ENCODE measurements at regions not wholly inside any gene's neighbourhood (a gene's known extent, or its start where the extent isn't known, plus 50 kb on each side); places are given as distances from the start of the nearest gene placed in this dataset.
"Not testable (repeated sequence)": the region's sequence is repeated elsewhere in the genome, so short reads cannot be mapped to it uniquely, and the experiment has no call there.

DNA sequence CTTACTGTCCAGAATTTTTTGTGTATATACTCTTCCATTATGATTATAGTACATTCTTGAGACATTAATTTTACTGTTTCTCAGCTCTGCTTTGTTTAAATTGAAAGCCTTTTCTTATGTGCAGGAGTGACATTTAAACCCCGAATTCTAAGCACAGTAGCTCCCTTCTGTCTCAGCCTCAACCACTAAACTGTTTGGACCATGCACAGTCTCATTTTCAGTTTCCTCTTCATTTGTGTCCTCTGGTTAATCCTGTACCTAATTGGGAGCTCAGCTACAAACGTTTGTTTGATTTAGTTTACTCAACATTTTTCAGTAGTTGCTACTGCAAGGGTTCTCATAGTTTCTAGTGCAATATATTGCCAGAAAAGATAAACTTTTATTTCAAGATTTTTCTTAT is 206.3 kb downstream of the SLITRK5 start:
- DNase-seq (ENCODE audit: low read depth), result no peak

DNA sequence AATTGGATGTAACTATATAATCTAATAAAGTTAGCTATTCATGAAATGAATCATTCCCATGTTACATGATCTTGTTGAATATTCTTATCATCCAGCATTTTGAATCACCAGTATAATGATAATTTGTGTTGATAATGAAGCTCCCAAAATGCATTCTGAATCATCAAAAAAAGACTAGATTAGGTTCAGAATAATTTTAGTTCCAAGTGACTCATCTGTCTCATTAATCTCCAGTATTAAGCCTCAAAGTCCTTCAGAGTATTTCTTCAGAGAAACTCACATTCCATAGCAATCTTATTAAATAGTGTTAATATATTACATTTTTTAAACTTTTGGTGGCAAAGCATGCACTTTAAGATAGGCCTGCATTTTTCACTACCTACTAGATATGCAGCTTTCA is 207.5 kb downstream of the SLITRK5 start:
- DNase-seq (ENCODE audit: low read depth), result no peak

DNA sequence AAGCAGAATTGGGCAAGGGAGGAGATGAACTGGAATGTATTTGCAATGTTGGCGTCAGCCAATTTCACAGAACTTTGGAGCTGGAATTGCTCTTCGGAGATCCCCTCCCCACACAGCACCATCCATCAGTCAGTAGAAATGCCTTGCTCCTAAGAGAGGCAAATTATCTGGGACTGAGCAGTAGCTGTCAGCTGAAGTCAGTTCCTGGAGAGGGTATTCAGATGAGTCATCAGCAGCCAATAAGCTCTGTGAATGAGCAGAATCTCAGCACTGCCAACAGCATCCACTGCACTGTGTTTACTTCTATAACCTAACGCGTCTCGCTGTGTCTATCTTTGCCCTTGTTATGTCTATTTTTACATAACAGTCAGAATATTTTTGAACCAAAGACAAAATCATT is 213.7 kb downstream of the SLITRK5 start:
- DNase-seq (ENCODE audit: low read depth), result no peak

DNA sequence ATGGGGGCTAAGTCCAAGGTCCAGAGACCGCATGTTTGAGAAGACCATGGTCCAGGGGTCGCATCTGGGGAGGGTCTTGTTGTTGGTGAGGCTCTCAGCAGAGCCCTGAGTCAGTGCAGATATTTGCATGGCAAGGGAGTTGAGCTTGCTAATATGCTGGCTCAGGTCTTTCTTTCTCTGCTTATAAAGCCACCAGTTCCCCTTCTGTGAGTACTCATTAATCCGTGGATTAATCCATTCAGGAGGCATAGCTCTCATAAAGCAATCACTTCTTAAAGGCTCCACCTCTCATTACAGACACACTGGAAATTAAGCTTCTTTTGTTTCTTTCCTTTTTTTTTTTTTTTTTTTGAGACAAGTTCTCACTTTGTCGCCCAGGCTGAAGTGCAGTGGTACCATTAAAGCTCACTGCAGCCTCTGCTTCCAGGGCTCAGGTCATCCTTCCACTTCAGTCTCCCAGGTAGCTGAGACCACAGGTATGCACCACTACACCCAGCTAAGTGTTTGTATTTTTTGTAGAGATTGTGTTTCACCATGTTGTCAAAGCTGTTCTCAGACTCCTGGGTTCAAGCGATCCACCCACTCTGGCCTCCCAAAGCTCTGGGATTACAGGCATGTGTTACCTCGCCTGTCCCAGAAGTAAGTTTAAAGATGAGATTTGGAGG is 216.4 kb downstream of the SLITRK5 start:
- DNase-seq (ENCODE audit: low read depth), result no peak

DNA sequence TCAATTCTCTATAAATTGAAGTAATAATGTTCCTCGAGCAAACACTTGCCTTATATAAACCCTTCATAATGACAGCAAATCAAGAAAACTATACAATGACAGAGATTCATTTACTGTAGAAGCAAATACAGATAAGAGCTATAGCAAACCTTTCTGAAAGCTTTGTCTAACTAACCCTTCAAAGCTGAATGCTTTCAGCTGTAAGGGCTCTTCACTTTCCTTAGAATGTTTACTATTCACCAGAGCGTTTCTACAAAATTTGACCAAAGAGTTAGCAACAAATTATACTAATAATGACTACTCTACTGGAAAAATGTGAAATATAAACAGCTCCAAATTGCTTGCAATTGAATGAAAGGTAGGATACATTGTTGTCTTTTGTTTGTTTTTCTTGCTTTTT is 218.1 kb downstream of the SLITRK5 start:
- DNase-seq (ENCODE audit: low read depth), result no peak

DNA sequence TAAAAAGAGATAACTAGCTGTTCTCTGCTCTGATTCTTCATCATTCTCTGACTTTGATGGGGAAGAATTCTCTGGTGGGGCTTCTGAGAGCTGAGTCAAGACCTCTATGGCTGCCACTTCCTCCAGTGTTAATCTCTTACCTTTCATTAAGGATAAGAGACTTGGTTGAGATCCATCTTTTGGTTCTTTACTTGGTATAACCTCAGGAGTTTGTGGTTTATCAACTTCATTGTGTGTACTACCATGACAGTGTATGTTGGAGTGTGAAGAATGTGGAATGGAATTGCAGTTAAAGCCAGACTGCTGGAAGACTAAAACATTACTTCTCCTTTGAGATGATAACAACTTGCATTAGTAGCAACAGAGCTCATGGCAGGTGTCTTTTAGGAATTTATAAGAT is 222.0 kb downstream of the SLITRK5 start:
- DNase-seq (ENCODE audit: low read depth), result no peak

DNA sequence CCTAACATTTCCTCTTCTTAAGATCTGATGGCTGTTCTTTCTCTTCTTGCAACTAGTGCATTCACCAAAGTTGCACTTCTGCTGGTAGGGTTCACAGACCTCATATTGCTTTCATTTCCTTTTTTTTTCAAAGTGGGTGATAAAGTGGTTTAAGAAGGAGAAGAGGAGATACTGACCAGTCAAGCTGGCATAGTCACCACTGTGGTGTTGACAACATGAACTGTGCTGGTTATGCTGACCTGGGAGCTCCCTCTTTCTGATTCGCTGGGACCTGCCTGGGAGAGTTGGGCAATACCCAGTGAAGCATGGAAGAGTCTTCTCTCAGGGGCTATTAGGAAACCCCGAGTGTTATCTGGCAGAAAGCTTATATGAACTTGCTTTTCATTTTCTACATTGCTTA is 222.9 kb downstream of the SLITRK5 start:
- DNase-seq (ENCODE audit: low read depth), result no peak

DNA sequence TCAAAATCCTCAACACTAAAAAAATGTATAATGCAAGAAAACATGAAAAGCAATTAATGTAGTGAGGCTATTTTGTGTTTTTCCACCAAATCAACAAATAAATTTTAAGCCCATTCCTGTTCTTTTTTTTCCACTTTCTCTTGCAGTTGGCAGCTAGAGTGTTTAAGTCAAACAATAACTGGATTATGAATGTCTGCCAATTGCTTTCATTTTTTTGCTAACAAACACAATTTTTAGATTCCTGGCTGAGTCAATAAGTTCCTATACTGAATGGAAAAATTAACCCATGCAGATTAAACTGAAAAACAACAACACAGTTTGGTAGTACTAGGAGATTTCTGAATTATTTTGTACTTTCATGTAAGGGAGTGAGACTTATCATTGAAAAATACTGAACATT is 232.4 kb downstream of the SLITRK5 start:
- DNase-seq (ENCODE audit: low read depth), result no peak

DNA sequence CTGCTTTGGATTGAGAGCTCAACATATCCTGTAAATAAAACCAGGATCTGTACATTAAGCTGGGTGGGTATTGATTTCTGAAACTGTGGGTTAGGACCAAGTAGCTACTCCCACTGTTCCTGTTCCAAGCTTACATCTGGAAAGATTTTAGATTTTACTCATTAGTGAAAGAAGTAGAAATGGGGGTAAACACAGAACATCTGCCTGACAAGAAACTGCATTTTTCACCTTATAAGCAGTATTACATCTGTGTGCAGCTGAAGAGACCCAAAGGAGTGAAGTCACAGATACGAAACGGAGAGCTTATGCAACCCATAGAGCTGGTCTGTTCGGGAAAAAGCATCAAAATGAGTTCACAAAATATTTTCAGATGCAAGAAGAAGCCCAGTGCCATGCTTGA is 235.2 kb downstream of the SLITRK5 start:
- no peak for DNase-seq (ENCODE audit: low read depth)

DNA sequence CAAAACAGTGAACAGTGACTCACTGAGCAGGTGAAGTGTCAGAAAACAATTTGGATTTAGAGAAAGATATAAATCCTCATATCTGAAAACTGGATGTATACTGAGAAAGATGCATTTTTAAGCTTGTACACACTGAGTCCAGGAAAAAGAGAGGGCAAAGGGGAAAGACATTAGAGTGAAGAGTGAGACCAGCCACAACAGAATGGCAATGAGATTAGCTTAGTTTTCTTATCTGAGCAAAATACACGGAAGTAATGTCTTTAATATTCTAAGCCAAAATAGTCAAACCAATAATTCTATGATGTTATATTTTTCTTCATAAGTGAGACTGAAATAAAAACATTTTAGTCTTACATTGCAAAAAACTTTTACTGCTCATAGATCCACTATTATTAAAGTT is 236.0 kb downstream of the SLITRK5 start:
- DNase-seq (ENCODE audit: low read depth), result no peak

DNA sequence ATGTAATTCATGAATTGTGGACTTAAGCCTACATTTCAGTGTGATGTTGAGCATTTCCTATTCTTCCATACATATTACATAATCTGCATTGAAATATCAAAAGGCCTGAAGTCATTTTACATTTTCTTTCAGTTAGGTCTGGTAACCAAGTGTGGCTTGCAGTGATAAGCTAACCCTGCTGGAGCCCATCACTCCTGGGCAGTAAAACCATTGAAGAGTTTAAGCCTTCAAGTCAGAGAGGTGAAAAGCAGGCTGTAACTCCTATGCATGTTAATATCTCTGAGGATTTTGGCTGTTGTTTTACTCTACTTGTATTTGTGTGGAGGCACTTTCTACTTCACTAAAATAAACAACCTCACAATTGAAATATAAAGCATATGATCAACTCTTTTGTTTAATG is 248.8 kb downstream of the SLITRK5 start:
- no peak for DNase-seq (ENCODE audit: low read depth)

DNA sequence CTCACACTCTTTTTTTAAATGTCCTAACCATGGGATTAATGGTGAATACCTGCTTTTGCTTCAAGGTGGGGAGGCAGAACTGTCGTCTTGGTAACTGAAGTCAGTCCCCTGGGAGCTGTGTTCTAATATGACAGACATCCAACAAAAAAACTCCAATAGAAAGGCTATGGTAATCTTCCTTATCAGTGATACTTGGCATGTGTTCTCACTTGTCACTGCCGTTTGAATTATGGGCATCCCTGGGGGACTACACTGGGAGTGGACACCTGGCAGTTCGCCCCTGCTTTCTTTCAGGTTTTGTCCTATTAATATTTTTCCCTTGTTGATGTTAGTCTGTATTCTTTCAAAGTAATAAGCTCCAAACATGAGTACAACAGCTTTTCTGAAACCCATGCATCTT is 252.6 kb downstream of the SLITRK5 start:
- no peak for DNase-seq (ENCODE audit: low read depth)

DNA sequence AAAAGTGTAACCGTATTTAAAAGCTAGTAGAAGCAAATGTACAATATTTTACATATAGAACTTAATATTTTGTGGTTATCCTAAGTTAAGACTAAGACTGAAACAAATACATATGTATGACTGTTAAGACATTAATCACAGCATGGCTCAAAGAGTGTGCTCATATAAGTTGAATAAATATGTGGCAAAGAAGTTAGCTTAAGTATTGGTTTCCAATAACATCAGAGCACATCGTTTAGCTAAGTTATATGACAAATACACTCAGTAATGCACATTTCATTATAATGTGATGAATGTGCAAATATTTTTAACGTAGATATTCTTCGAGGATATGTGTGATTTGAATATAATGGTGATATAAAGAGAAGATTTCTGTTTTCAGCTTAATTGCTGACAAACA is 253.8 kb downstream of the SLITRK5 start:
- no peak for DNase-seq (ENCODE audit: low read depth)

DNA sequence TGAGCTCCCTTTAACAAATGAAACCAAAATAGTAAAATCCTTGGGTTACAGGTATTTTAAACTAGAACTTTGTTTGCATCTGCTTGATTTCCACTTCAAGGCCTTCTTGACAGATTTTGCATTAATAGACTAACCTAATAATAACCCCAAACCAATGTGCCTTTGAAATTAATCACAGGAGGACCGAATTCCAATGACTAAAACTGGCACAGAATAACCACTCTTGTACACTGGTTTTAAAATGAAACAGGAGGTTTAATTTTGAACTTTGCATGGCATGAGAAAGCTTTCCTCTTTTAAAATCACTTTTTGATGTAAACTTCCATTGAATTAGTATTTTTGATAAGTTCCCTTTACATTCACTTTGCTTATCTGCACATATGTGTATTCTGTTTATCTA is 269.6 kb downstream of the SLITRK5 start:
- no peak for DNase-seq (ENCODE audit: low read depth)

DNA sequence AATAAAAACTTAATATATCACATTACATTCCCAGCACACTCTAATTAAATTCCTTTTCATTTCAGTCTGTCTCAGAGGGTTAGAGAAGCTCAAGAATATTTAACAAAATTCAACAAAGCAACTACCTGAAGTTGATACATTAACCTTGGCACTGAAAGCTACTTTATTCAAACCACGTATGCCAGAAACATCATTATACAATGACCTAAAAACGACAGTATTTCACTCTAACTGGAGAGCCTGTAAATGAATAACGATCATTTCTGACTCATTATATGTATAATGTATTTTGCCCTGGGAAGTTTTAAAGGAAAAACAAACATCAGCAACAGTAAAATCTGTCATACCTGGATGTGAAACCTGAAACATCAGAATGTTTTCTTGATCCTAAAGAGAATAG is 270.1 kb downstream of the SLITRK5 start:
- DNase-seq (ENCODE audit: low read depth), result no peak

DNA sequence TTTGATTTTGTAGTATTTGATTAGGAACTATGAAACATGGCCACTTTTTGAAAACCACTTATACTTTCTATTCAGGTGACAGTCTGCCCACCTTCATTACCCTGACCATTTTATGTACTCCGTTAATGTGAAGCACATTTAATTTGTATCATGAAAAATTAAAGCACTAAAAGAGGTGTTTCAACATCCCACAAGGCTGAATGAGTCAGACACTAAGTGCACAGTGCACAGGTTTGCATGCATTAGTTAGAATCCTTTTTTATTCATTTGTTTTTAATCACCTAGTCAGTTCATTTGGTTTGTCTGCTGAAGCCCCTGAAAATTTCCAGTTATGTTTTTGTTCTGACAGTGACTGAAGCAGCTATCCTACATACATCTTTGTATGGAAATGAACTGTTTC is 271.0 kb downstream of the SLITRK5 start:
- no peak for DNase-seq (ENCODE audit: low read depth)

DNA sequence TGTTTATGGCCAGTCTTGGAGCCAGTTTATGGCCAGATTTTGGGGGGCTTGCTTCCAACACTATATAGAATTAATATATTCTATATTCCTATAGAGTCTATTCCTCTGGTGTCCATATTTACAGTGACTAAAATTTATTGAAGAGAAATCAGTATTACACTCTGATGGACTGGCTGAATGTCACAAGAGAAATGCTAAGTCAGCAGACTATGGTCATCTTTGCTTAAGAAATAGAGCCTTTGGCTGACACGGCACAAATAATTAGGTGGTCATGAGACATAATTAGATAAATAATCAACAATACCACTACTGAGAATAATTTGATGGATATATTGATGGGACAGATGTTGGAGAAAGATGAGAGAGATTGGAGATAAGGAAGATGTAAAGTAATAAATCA is 272.9 kb downstream of the SLITRK5 start:
- DNase-seq (ENCODE audit: low read depth), result no peak

DNA sequence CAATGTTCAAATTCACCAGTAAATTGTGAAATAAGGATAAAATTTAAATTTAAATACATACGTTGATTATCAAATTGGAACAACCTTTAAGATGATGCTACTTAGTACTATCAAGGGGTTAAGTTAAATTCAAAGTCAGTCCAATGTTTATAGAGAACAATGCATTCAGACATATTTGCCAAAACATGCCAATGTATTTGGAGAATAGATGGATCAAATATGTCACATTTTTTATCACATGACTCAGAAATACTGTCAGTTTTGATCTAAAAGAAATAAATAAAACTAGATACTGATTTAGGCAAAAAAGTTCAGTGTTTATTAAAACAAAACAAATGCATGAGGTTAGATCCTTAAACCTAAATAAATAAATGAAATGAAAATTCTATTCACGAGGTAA is 281.2 kb downstream of the SLITRK5 start:
- DNase-seq (ENCODE audit: low read depth), result no peak

DNA sequence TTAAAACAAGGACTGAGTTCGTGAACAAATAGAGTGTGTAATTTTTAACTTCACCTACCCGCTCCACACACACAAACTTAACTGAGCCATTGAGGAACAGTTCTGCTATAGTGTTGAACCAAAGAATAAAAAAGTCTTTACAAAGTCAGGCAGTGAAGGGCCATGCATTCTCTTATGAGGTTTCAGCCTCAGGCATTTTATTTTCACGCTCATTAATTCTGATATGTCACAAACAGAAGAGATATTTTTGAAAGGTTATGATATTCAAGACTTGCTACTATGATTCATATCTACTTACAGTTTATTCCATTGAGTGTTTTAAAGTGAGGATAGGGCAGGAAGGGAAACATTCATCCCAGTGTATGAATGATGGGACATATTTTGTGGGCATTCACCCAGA is 282.2 kb downstream of the SLITRK5 start:
- no peak for DNase-seq (ENCODE audit: low read depth)

DNA sequence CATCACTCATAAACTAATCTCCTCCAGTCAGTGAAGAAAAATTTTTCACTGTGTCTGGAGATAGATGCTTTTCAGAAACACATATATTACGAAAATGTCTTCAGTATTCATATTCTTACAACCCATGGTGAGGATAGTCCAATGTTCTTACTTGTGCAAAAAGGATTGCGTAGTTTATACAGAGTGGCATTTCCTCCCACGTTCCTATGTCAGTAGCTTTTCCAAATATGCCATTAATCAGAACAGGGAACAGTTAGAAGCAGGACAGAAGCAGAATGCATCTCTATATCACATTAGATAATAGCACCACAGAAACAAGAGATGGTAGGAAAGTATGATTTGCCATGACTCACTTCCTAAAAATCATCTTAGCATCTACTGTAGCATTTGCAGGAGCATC is 282.9 kb downstream of the SLITRK5 start:
- DNase-seq (ENCODE audit: low read depth), result no peak

DNA sequence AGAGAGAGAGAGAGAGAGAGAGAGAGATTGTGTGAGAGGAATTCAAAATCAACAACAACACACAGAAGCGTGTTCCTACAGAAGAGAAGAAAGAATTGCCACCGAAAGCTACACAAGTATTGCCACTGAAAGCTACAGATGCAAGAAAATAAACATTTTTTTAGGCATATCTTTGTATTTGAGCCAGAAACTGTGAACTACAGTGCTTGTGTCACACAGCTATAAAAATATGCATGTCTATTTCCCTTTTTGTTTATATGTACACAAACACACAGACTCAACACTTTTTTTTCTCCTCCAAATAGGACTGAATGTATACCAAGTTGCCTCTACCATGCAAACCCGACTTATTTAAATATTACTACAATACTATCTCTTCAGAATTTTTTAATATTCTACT is 290.4 kb downstream of the SLITRK5 start:
- no peak for DNase-seq (ENCODE audit: low read depth)

DNA sequence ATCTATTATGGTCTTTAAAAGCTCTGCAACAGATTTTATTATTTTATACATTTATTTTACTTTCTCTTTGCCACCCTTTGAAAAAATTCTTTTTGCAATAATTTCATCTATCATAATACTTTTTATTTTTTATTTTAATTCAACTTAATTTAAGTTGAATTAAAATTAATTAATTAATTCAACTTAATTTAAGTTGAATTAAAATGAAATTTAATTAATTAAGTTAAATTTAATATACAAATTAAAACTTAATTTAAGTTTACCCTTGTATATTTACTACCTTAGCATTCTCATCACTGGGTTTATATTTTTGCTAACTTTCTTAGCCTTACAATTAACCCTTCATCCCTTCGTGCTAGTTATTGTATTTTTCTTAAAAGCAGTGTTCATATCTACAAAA is 301.4 kb downstream of the SLITRK5 start:
- no peak for DNase-seq (ENCODE audit: low read depth)

DNA sequence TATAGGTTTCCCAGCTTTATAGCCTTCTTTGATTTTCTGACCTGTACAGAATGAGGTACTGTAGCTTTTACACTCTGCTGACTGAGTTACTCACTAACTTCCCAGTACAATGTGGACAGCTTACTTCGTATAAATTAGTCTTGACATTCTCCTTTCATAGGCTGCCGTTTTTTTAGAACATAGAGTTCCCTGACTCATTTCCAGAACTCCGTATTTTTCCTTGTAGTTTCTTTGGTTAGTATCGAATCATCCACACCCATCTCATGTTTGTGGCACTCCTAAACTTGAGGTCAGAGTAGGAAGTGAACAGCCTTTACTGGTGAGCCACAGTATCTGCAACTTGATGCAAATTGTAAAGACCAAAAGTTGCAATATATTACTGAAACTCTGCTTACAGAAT is 303.9 kb downstream of the SLITRK5 start:
- no peak for DNase-seq (ENCODE audit: low read depth)

DNA sequence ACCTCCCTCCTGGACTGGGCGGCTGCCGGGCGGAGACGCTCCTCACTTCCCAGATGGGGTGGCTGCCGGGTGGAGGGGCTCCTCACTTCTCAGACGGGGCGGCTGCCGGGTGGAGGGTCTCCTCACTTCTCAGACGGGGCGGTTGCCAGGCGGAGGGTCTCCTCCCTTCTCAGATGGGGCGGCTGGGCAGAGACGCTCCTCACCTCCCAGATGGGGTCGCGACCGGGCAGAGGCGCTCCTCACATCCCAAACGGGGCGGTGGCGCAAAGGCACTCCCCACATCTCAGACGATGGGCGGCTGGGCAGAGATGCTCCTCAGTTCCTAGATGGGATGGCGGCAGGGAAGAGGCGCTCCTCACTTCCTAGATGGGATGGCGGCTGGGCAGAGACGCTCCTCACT is 305.5 kb downstream of the SLITRK5 start:
- DNase-seq (ENCODE audit: low read depth), result not testable (repeated sequence)

DNA sequence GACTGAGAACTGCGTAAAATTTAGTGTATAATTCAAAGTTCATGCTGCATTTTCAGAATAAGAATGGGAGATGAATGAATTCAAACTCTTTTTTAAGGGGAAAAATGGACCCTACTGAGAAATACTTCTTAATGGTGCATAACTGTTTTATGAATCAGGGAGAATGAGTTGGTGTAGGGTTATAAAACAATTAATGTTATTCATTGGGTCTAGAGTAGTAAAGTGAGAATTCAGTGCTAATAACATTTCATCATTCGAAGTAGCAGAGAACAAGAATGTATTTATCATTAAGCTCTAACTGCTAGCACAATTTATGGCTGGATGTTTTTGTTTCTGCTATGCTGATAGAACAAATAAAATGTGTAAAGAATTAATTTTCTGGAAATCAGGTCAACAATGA is 310.2 kb downstream of the SLITRK5 start:
- no peak for DNase-seq (ENCODE audit: low read depth)

Data from CMK (cell line).